H9 (cell line): ENCODE measurements at regions not wholly inside any gene's neighbourhood (a gene's known extent, or its start where the extent isn't known, plus 50 kb on each side); places are given as distances from the start of the nearest gene placed in this dataset.

Source experiments
- DNase-seq: peaks from one replicate; pipeline ENCODE4 v3.0.0-alpha.2; 2017
- H2AFZ ChIP-seq: one replicate; pipeline ENCODE4 v1.6.1; 2013; ENCODE audit warnings: mild to moderate bottlenecking, low read length, control low read depth, moderate library complexity
- H2AK5ac ChIP-seq: 2 replicates; pipeline ENCODE4 v1.6.1; 2013; ENCODE audit warnings: low read length, control low read depth, mixed read lengths; ENCODE audit not compliant: insufficient read length
- H2BK120ac ChIP-seq: one replicate; pipeline ENCODE4 v1.6.1; 2013; ENCODE audit warnings: low read depth, mild to moderate bottlenecking, low read length, control low read depth, inconsistent platforms; ENCODE audit not compliant: poor library complexity, severe bottlenecking
- H2BK12ac ChIP-seq: 2 replicates; pipeline ENCODE4 v1.6.1; 2013; ENCODE audit warnings: low read length, control low read depth, mixed read lengths, low read depth; ENCODE audit not compliant: insufficient read length
- H2BK15ac ChIP-seq: 2 replicates; pipeline ENCODE4 v1.6.1; 2013; ENCODE audit warnings: low read depth, low read length, control low read depth
- H2BK20ac ChIP-seq: one replicate; pipeline ENCODE4 v1.6.1; 2013; ENCODE audit warnings: low read depth, mild to moderate bottlenecking, low read length, control low read depth, inconsistent platforms; ENCODE audit not compliant: poor library complexity, severe bottlenecking
- H2BK5ac ChIP-seq: 2 replicates; pipeline ENCODE4 v1.6.1; 2013; ENCODE audit warnings: low read length, control low read depth, mixed read lengths; ENCODE audit not compliant: insufficient read length
- H3K14ac ChIP-seq: 2 replicates; pipeline ENCODE4 v1.6.1; 2013; ENCODE audit warnings: low read length, control low read depth; ENCODE audit not compliant: insufficient read depth
- H3K18ac ChIP-seq: 2 replicates; pipeline ENCODE4 v1.6.1; 2013; ENCODE audit warnings: low read depth, mild to moderate bottlenecking, mixed read lengths, low read length, control low read depth; ENCODE audit not compliant: insufficient read length
- H3K23ac ChIP-seq: 2 replicates; pipeline ENCODE4 v1.6.1; 2013; ENCODE audit warnings: low read length, control low read depth, mixed read lengths, low read depth; ENCODE audit not compliant: insufficient read length
- H3K23me2 ChIP-seq: 2 replicates; pipeline ENCODE4 v1.6.1; 2013; ENCODE audit warnings: low read depth, mild to moderate bottlenecking, mixed read lengths, low read length, control low read depth; ENCODE audit not compliant: insufficient read length, poor library complexity, severe bottlenecking
- H3K27ac ChIP-seq: 2 replicates; pipeline ENCODE4 v1.5.1; 2013; ENCODE audit warnings: low read length, control low read depth, mixed read lengths, low read depth; ENCODE audit not compliant: insufficient read length
- H3K27me3 ChIP-seq: 2 replicates; pipeline ENCODE4 v1.6.1; 2013; ENCODE audit warnings: low read length, control low read depth, inconsistent platforms; ENCODE audit not compliant: insufficient read depth
- H3K4ac ChIP-seq: 2 replicates; pipeline ENCODE4 v1.6.1; 2013; ENCODE audit warnings: low read depth, mild to moderate bottlenecking, control low read depth, inconsistent platforms, low read length, moderate library complexity
- H3K4me1 ChIP-seq: 2 replicates; pipeline ENCODE4 v1.6.1; 2013; ENCODE audit warnings: low read length, control low read depth, inconsistent platforms; ENCODE audit not compliant: insufficient read depth
- H3K4me2 ChIP-seq: 2 replicates; pipeline ENCODE4 v1.6.1; 2013; ENCODE audit warnings: low read length, control low read depth, mixed read lengths; ENCODE audit not compliant: insufficient read length, insufficient read depth
- H3K56ac ChIP-seq: 2 replicates; pipeline ENCODE4 v1.6.1; 2013; ENCODE audit warnings: low read depth, mild to moderate bottlenecking, mixed read lengths, low read length, control low read depth; ENCODE audit not compliant: insufficient read length
- H3K79me1 ChIP-seq: 2 replicates; pipeline ENCODE4 v1.6.1; 2013; ENCODE audit warnings: low read depth, mild to moderate bottlenecking, moderate library complexity, low read length, control low read depth, inconsistent platforms; ENCODE audit not compliant: insufficient read depth, poor library complexity, severe bottlenecking
- H3K79me2 ChIP-seq: 2 replicates; pipeline ENCODE4 v1.6.1; 2013; ENCODE audit warnings: low read length, control low read depth, inconsistent platforms; ENCODE audit not compliant: insufficient read depth
- H3K9ac ChIP-seq: 2 replicates; pipeline ENCODE4 v1.6.1; 2013; ENCODE audit warnings: low read length, control low read depth, mixed read lengths; ENCODE audit not compliant: insufficient read length; ENCODE audit errors: extremely low read depth
- H3K9me3 ChIP-seq: one replicate; pipeline ENCODE4 v1.6.1; 2013; ENCODE audit warnings: low read depth, low read length, inconsistent platforms; ENCODE audit not compliant: control insufficient read depth
- H3T11ph ChIP-seq: one replicate; pipeline ENCODE4 v1.6.1; 2013; ENCODE audit warnings: mild to moderate bottlenecking, low read length, control low read depth, inconsistent platforms
- H4K20me1 ChIP-seq: one replicate; pipeline ENCODE4 v1.6.1; 2013; ENCODE audit not compliant: control insufficient read depth, insufficient read length, insufficient read depth
- H4K5ac ChIP-seq: 2 replicates; pipeline ENCODE4 v1.6.1; 2013; ENCODE audit warnings: low read depth, mild to moderate bottlenecking, mixed read lengths, low read length, control low read depth; ENCODE audit not compliant: insufficient read length
- H4K8ac ChIP-seq: replicated peaks from 2 replicates; pipeline ENCODE4 v1.6.1; 2013; ENCODE audit warnings: low read length, control low read depth, mixed read lengths, low read depth; ENCODE audit not compliant: insufficient read length
- H4K91ac ChIP-seq: 2 replicates; pipeline ENCODE4 v1.6.1; 2013; ENCODE audit warnings: low read depth, mild to moderate bottlenecking, moderate library complexity, mixed read lengths, low read length, control low read depth; ENCODE audit not compliant: insufficient read length
- H3K27ac Mint-ChIP-seq, 3 experiments: 2 replicates in 2 of 3; 3 replicates in 1 of 3; pipeline ENCODE4 v1.8.0; 2020 to 2021; ENCODE audit warnings: mixed read lengths in 3 of 3, mild to moderate bottlenecking in 1 of 3, moderate library complexity in 1 of 3
- H3K27me3 Mint-ChIP-seq: 2 replicates; pipeline ENCODE4 v1.8.0; 2021; ENCODE audit warnings: low read depth, mild to moderate bottlenecking, moderate library complexity, mixed read lengths
- H3K36me3 Mint-ChIP-seq, 3 experiments: 2 replicates in 2 of 3; 3 replicates in 1 of 3; pipeline ENCODE4 v1.8.0; 2020 to 2021; ENCODE audit warnings: low read depth in 3 of 3, mixed read lengths in 3 of 3; ENCODE audit not compliant: insufficient read depth in 1 of 3
- H3K4me1 Mint-ChIP-seq, 2 experiments: 2 replicates each; pipeline ENCODE4 v1.8.0; 2020; ENCODE audit warnings: mixed read lengths in 2 of 2
- H3K4me3 Mint-ChIP-seq, 2 experiments: 2 replicates in 1 of 2; 3 replicates in 1 of 2; pipeline ENCODE4 v1.8.0; 2020 to 2021; ENCODE audit warnings: mild to moderate bottlenecking in 2 of 2, mixed read lengths in 2 of 2, moderate library complexity in 1 of 2
- H3K9me3 Mint-ChIP-seq, 2 experiments: 2 replicates in 1 of 2; 3 replicates in 1 of 2; pipeline ENCODE4 v1.8.0; 2020; ENCODE audit warnings: mild to moderate bottlenecking in 2 of 2, mixed read lengths in 2 of 2, moderate library complexity in 1 of 2
- WGBS: extraction: QIAGEN DNeasy Blood & Tissue Kit; methylation state at CpG from one replicate; pipeline ENCODE4 v1.1.7; 2013; ENCODE audit warnings: missing lambda C conversion rate, low lambda C conversion rate, mixed read lengths; ENCODE audit not compliant: insufficient read length; ENCODE audit errors: extremely low coverage; 5-methylcytosine and 5-hydroxymethylcytosine counted together
- TF ChIP-seq, protein P1 (sequence below): fragments of 200-600 bp; sonication (generic); conservative IDR thresholded peaks from 3 replicates; pipeline ENCODE4 v1.8.0; 2021; ENCODE audit warnings: antibody characterized with exemption, mild to moderate bottlenecking

DNA sequence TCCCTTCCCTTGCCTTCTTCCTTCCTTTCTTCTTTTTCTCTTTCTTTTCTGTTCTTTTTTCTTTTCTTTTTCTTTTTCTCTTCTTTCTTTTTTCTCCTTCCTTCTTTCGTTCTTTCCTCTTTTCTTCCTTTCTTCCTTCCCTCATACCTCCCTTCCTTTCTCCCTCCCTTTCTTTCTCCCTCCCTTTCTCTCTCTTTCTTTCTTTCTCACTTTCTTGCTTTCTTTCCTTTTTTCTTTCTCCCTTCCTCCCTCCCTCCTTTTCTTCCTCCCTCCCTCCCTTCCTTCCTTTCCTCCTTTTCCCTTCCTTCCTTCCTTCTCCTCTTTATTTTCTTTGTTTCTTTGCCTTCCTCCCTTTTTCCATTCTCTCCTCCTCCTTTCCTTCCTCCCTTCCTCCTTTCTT is 96.3 kb downstream of the POM121L12 start:
- Histone ChIP-seq H3K14ac (no peak overlapping the region), H3K4me2 (no peak overlapping the region), H3K4me1 (no peaks in the 10 kb centered on the region), H3K9ac (no peak overlapping the region), H3K56ac (no peak overlapping the region), H4K20me1 (no peaks in the 10 kb centered on the region), H3T11ph (no peak overlapping the region), H3K79me1 (no peaks in the 10 kb centered on the region), H2BK15ac (no peak overlapping the region), H3K23me2 (no peaks in the 10 kb centered on the region), H2AFZ (no peak overlapping the region), H3K23ac (no peak overlapping the region), H4K8ac (no peak overlapping the region), H3K9me3 (no peaks in the 10 kb centered on the region), H3K27ac (no peak overlapping the region), H2BK120ac (no peak overlapping the region), H2AK5ac (no peak overlapping the region), H2BK12ac (no peak overlapping the region), H4K91ac (no peak overlapping the region), H3K79me2 (no peaks in the 10 kb centered on the region), H4K5ac (no peak overlapping the region), H2BK20ac (no peak overlapping the region), H3K4ac (no peak overlapping the region), H2BK5ac (no peak overlapping the region), H3K27me3 (no peaks in the 10 kb centered on the region), H3K18ac (no peak overlapping the region)
- no peaks in the 10 kb centered on the region for H3K4me1 Mint-ChIP-seq
- TF ChIP-seq, protein P1, sequence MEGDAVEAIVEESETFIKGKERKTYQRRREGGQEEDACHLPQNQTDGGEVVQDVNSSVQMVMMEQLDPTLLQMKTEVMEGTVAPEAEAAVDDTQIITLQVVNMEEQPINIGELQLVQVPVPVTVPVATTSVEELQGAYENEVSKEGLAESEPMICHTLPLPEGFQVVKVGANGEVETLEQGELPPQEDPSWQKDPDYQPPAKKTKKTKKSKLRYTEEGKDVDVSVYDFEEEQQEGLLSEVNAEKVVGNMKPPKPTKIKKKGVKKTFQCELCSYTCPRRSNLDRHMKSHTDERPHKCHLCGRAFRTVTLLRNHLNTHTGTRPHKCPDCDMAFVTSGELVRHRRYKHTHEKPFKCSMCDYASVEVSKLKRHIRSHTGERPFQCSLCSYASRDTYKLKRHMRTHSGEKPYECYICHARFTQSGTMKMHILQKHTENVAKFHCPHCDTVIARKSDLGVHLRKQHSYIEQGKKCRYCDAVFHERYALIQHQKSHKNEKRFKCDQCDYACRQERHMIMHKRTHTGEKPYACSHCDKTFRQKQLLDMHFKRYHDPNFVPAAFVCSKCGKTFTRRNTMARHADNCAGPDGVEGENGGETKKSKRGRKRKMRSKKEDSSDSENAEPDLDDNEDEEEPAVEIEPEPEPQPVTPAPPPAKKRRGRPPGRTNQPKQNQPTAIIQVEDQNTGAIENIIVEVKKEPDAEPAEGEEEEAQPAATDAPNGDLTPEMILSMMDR: no peak
- 89% methylated on average over 1 of the region's 1 CpG for WGBS
- DNase-seq: no peak
- no peaks in the 10 kb centered on the region for H3K27me3 Mint-ChIP-seq
- no peaks in the 10 kb centered on the region; a peak in 1 of 7 replicates for H3K36me3 Mint-ChIP-seq
- peaks cover 0 to 3% of the 10 kb centered on the region in 2 experiments; a peak in 2 of 5 replicates for H3K9me3 Mint-ChIP-seq
- H3K27ac Mint-ChIP-seq: no peak overlapping the region
- H3K4me3 Mint-ChIP-seq: no peak overlapping the region
